ENCODE measurements at regions not wholly inside any gene's neighbourhood (a gene's known extent, or its start where the extent isn't known, plus 50 kb on each side); places are given as distances from the start of the nearest gene placed in this dataset.
"Not testable (repeated sequence)": the region's sequence is repeated elsewhere in the genome, so short reads cannot be mapped to it uniquely, and the experiment has no call there.

DNA sequence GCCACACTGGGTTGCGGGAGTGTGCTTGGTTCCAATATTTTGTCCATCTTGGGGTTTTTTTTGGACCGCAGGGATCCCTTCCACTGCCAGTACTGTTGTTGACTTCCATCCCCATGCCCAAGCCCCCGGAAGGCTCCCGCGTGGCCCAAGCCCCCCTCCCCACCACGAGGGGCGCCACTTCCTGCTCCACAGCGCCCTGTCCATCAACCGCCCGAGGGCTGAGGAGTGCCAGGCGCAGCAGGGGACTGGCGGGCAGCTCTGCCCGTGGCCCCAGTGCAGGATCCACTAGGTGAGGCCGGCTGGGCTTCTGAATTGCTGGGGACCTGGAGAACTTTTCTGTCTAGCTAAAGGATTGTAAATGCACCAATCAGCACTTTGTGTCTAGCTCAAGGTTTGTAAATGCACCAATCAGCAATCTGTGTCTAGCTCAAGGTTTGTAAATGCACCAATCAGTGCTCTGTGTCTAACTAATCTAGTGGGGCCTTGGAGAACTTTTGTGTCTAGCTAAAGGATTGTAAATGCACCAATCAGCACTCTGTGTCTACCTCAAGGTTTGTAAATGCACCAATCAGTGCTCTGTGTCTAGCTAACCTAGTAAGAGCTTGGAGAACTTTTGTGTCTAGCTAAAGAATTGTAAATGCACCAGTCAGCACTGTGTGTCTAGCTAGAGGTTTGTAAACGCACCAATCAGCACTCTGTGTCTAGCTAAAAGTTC is 281.3 kb upstream of the CHAC2 start:
- DNase-seq = not testable (repeated sequence)

DNA sequence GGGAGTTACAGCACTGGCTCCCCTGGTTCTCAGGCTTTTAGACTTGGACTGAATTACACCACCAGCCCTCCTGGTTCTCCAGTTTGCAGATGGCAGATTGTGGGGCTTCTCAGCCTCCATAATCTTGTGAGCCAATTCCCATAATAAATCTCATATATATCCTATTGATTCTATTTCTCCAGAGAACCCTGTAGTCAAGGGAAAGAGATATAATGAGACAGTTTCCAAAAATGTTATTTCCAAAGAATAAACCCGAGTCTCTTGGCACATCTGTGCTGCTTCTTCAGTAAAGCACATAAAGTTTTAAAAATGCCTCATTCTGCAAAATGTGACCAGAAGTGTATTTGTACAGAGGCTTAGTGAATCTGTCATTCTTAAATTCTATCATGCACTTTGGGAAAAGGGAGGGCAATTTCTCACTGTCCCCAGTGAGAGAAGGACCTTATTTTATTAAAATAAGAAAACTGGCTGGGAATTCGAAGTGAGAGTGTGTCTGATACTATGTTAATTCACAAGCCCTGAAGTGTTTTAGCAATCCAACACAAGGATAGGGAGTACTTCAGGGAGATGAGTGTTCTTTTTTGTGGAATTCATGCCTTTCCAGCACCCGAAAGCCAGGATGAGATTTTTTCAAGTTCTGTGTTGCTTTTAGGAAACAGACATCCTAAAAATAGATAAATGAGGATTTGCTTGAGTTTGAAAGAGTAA is 282.4 kb upstream of the CHAC2 start:
- no peak for DNase-seq

DNA sequence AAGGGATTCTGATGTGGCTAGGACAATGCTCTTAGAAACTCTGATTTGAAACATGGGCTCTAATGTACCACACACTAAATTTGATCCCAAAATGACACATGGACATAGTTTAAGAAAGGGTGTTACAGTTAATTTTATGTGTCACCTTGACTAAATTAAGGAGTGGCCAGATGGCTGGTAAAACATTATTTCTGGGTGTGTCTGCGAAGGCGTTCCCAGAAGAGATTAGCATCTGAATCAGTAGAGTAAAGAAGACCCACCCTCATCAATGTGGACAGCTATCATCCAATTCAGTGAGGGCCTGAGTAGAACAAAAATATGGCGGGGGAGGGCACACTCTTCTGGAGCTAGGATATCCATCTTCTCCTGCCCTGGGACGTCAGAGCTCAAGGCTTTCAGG is 283.1 kb upstream of the CHAC2 start:
- no peak for DNase-seq

DNA sequence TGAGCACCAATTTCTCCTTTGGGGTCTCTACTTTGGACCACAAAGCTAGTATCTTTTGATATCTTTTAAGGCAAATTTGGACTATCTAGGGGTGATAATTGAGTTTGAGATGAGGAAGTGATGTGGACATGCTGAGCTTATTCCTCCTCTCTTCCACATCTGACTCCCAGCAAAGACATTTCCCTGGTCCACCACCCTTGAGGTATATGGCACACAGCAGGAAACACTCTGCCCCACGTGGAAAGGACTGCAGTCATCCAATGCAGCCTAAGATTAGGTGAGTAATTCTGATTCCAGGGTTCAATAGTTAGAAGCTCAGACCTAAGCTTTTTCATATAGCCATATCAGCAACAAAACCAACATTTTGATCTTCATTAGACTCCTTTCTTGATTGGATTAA is 290.1 kb upstream of the CHAC2 start:
- no peak for DNase-seq

DNA sequence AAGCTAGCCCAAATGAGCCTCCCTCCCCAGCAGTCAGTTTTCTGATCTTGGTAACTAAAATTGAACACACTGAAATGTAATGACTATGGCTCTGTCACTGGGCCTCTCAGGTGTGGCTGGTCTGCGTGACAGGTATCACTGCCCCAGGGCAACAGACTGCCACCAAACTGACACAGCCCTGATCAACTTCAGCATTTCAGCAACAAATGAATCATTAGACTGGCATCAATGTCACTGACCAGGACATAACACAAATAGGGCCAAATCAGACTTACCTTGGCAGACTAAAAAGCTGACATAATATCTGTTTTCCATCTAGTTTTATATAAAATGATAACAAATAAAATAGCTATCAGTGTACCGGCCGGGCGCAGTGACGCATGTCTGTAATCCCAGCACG is 290.8 kb upstream of the CHAC2 start:
- DNase-seq = no peak

DNA sequence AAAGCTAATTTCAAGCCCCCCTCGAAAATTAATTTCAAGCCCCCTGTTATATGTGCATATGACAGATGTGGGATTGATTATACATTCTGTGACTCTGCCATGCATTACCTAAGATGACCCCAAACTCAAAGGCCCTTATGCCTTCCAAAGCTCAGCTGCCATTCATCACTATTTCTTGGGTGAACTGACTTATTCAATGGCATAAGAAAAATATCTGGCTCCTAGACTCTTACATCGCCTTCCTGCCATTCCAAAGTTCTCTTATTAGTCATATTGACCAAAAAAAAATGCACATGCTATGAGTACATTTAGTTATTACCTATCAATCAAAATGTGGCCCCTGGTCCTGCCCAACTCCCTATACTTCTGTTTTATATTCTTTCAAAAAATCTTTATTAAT is 291.8 kb upstream of the CHAC2 start:
- DNase-seq = no peak

DNA sequence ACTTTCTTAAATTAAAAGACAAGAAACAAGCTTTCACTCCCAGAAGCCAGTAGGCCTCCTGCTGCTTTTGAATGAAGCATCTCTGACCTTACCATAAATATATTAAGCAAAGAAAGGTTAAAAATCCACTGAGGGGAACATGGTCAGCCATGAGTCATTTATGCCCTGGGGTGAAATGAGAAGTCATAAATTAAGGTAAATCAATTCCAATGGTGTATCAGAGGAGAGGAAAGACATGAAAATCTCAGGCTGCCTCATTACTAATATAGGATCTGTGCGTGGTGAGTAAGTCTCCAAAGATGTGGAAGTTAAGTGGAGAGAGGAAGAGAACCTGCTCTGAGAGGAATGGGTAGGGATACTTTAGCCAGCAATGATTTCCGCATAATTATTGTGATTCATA is 292.3 kb upstream of the CHAC2 start:
- no peak for DNase-seq

DNA sequence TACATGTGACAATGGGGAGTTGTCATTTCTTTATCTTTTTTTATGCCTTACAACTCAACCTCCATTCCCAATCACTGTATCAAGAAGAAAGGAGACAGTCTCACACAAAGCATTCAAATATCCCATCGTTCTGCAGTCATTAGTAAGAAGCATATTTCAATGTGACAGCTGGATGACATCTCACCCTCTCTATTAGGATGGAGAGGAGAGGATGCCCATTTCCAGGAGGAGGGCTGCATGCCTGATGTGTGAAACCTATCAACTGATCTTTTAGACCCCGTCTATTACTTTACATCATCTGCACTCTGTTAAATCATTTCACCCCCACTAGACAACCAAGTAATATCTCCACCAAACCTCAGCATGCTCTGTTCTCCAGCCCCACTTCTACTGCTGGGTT is 292.7 kb upstream of the CHAC2 start:
- DNase-seq = no peak

DNA sequence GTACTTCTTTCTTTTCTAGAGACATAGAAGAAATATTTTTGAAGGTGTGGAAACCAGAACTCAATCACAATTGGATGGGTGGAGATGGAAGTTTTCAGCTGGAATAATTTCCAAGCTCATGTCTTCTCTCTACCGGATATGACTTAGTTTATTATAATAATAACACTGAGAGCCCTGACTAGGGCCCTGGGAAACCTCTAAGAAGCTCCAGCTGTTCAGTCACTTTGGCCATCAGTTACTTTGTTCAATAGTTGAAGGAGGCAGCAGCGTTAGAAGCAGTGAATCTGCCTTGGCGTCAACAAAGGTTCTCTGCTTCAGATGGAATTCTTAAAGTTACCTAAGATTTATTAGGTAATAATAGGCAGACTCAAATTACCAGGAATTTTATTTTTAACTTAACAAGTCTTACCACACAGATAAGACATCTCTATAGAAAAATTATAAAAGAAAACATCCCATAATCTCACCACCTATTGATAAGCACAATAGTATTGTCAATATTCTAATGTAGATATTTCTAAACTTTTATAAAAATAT is 293.8 kb upstream of the CHAC2 start:
- DNase-seq = no peak

DNA sequence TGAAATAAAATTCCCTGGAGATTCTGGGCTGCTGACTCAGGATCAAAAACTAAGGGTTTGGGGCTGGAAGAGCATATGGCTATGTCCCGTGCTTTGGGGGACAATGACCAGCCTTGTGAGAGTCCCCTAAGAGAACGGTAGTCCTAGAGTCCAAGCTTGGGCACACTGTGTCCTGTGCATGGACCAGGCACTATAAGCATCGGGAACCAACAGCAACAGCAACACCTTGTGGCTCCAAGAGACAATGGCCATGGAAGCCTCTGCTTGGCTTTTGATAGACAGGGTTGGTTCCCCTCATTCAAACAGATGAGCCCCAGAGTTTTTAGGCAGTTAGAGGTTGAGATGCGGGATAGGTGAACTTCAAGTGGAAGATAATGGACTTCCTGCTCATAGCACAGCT is 294.4 kb upstream of the CHAC2 start:
- DNase-seq = peak; percentile 7

DNA sequence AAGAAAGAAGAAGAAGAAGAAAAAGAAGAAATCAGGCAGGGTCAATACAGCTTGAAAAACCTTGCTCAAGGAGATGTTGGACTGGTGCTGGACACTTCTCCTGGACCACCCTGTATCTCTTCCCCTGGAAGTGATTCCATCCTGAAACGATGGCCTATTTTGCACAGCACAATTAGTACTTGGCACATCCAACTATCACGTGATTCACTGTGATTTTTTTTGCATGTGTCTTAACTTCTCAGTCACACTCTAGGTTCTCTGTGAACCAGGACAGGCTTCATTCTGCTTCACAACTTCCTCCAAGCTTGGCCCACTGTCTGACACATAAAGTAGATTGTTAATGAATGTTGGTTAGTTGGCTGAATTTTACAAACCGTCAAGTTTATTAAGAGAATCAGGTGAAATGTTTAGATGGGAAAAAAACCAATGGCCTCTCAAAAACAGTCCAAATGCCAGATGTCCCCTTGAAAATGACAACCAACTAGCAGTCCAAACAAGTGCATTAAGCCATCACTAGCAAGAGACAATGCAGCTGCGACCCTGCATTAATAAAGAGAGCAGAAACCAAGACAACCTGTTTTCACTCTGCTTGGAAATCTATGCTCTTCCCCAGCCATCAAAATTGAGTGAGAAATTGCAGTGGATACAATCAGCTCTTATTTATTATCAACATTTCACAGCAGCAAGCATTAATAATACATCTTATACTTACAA is 300.0 kb upstream of the CHAC2 start:
- DNase-seq = no peak

DNA sequence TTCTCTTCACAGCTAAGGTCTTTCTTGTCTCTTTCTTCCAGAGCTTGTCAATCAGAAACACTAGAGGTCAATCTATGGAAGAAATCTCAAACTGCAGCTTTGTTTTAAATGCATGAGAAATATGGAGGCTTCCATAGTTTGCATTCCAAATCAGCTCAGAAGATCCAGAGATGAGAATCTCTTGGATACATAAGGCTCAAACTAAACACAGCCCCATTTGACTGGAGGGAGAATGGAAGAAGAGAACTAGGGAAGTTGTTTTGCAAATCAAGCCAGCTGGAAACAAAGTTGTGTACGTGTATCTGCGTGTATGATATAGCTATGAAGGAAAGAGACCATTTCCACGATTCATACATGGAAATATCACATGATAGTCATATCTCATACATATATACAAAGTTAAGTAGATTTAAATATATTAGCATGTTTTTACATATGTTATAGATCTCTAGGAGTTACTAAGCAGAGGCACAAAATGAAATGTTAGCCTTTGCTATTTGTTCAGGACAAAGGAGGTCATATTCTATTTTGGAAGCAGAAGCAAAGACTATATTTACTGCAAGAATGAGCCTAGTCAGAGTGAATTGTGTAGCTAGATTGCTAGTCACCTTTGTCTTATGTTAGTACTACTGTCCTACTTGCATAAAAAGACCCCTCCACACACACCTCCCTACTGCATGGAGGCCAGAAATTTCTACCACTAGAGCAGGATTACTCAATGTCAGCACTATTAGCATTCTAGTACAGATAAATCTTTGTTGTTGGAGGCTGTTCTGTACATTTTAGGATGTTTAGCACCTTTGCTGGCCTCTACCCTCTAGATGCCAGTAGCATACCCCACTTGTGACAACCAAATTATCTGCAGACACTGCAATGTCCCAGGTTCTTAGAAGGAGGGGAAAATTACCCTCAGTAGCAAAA is 303.5 kb upstream of the CHAC2 start:
- no peak for DNase-seq

DNA sequence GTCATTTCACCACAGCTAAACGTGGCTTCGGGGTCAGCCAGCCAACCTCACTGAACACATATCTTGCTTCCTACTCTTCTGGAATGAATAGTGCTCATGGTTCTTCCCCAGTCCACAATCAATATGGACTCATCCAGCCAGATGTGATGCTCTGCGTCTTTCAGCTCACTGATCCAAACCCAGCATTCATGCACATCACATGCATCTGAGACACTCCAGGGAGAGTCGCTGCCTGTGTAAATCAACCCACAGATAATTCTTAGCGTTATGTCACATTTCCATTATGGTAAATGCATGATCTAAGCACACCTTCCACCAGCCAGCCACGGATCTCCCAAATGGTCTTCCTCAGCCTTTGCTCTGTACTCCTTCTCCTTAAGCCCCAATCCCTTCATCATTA is 306.7 kb upstream of the CHAC2 start:
- DNase-seq = no peak

DNA sequence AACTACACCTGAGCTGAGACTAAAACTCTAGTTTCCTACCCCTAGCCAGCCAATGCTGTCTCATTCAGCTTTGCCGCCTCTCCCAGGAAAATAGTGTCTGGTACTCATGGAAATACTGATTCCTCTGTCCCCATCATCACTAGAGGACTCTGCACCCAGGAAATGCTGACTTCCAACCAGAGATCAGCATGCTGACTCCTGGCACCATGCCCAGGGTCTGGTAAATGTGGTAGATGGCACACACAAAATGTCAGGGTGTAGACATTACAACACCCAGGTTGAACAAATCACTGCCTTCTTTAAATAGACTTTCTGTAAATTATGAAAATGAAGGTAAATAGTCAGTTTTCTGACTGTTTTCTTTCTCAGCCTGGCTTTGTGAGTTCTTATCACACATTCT is 307.3 kb upstream of the CHAC2 start:
- DNase-seq = peak; percentile 23

DNA sequence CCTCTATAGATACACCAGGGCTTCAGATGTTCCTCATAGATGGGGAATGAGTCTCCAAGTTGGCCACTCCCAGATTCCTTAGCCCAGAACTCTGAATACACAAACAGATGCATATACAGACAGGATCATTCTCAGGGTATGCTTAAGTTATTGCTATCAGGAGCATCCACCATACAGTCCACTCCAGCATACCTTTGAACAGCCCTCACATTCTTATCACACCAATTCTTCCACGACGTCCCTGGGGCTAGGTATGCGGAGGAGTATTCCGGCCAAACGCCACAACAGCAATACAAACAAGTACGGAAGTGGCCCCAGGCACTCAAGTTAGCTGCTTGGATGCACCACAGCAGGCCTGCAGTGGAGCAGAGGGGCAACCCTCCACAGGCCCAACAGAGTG is 312.5 kb upstream of the CHAC2 start:
- DNase-seq = no peak

DNA sequence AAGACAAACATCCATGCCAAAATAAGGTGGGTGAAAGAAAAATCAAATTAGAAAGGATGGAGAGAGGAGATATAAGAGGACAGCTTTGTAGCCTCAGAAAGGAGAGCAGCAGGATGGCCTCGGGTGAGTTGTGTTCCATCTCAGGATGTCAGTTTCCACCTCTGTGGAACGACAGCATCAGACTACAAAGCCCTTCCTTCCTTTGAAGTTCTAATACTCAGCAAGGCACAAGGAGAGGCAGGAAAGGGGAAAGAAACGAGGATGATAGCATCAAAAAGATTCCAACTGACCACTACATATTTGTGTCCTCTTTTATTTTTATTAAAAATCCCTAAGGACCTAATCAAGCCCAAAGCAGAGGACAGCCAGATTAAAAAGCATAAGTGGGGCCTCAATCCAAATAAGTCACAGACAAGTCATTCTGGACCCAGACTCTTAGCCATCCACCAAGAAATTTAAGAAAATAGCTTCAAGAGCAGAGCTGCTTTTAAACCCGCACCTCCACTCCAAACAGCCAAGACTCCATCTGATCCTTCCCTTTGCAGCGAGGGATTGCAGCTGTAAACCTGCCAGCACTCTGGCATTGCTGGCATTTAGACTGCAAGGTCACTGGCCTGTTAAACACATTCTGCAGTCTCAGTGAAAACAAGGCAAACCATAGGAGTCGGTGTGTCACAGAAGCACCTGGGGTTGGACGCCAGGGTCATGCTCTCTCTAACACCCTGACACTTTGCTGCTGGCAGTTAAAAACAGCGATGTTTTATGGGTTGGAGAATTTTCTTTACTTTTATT is 314.5 kb upstream of the CHAC2 start:
- no peak for DNase-seq

DNA sequence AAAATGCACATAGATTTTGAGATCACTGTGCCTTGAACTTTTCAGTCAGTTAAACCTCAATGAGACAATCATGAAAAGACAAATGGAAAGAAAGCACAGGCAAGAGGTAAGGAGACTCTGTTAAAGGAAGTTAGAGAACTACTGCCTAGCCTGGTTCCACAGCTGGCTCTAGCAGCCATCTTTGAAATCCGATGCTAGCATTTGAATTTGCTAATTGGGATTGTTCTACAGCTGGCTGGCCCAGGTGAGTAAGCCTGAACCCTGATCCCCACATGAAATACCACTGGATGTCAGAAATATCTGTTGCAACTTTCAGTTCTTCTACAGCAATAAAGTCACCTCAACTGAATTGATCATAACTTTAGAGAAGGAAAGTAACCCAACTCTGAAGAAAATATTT is 315.2 kb upstream of the CHAC2 start:
- no peak for DNase-seq

DNA sequence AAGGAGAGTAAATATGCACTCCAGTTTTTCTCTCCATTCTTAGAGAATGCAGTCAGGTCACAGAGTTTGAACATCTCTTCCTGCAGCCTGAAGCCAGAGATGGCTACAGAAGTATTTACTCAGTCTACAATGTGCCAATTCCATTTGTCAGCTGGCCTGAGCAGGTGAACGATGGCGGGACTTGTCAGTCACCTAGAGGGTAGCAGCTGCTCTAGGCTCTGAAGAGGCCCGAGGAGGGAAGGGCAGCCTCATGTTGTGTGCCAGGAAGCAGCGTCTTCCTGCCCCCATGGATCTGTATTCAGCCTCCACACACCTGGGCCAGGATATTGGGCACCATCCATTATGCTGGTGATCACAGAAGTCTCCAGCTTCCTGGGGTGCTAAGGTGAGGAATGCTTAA is 316.7 kb upstream of the CHAC2 start:
- DNase-seq = no peak

DNA sequence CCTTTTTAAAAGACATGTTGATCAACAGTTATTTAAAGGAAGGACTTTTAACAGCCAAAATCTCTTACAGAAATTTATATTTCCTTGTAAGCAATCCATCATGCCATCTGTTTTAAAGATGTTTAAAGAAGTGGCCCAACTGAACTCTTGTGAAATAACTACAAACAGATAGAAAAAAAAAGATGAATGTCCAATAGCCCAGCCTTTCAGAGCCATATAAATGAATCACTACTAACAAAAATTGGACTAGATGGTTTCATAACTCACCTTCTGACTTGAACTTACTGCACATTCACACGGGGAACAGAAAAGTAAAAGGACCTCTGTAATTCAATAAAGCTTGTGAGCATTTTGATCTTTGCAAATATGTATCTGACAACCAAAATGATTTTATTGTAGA is 319.0 kb upstream of the CHAC2 start:
- DNase-seq = no peak

DNA sequence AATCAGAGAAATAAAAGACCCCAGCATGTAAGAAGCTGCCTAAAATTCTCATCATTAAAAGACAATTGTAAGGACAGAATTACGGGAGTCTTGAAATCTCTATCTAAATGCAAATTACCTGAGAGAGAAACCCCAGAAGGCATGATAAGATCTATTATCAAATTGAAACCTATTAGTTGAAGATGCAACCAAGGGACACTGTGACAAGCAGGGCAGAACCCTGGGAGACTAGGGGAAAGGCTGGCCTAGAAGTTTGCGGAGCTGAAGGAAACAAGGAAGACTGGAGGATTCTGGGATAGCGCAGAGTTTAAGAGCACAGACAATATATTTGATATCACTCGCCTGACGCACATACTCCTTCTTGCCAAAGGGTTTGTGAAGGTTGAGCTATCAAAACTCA is 319.5 kb upstream of the CHAC2 start:
- no peak for DNase-seq

DNA sequence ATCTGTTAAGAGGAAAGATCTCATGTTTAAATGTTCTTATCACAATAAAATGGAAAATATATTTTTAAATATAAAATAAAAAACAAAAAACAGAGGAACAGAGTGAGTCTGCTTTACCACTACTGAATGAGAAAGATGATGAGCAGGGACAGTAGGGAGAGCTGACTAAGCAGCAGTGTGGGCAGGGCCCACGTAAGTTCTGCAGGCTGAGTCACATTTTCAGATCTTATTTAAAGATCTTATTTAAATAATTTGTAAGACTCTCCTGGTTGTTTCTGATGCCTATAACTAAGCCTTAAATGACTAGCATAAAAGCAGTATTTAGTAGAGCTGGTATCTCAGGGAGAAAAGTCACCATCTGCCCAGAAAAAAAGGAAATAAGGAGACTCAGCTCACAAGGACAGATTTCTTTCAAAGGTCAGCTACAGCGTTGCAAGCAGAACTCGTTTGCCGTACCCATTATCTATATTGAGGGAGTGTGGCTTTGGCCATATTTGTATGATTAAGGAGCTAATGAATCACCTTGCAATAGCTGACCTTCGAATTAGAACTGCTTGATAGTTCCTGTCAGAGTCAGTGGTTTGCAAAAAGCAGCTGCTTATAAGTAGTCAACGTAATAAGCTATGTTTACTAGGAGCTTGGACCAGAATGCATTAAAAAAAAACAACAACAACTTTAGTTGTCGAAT is 322.1 kb upstream of the CHAC2 start:
- DNase-seq = no peak

Data from NCI-H1694 treated with DMSO at 0.1 percent for 48 hours (cell line).